G401 (cell line): ENCODE measurements at regions not wholly inside any gene's neighbourhood (a gene's known extent, or its start where the extent isn't known, plus 50 kb on each side); places are given as distances from the start of the nearest gene placed in this dataset.
A peak's percentile ranks its signal among the peaks of the same experiment; 100 is the strongest.

ENCODE experiments used
- DNase-seq: peaks from one replicate; pipeline ENCODE4 v3.0.0-alpha.2; 2015; ENCODE audit warnings: low spot score
- in situ Hi-C: cut with HindIII; loops from 2 replicates; pipeline ENCODE4 v1.10.0; 2016; ENCODE audit warnings: low sequenced_read_pairs, mixed read lengths

- no peak for DNase-seq
- in situ Hi-C loops: no loop called here
These were observed 994.8 kb upstream of the GHITM start for GRCh38 chr10:83144461-83144860.

DNA sequence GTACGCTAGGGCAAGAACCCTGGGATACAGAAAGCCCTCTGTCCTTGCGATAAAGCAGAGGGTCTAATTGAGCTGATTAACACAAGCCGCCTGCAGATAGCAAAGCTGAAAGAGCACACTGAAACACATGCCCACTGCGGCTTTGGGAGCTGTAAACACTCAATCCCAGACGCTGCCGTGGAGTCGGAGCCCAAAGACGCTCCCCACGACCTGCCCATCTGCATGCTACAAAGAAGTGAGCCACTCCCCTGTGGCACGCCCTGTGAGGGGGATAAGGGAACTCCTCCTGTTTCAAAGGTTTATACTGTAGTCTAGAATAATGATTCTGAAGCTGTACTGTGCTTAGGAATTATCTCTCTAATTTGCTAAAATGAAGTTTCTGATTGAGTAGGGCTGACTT is 985.6 kb upstream of the GHITM start:
- in situ Hi-C loops: no loop called here
- DNase-seq: no peak

- no peak for DNase-seq
- in situ Hi-C loops: no loop called here
These were observed 975.2 kb upstream of the GHITM start for GRCh38 chr10:83164156-83164555.

DNA sequence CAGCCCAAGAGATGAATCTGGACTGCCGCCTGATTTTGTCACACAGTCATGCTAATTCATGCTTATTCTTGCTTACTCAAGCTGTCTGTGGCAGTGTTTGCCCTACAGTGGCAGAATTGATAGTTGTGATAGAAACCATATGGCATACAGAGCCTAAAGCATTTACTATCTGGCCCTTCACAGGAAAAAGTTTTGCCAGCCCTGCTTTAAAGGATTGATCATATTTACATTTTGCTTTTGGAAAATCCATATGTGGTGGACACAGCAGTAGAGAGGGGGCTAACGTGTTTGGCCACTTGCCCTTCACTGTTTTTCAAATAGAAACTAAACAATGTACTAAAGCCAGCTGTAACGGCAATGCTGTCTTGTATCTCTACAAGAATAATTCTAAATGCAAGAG is 974.0 kb upstream of the GHITM start:
- in situ Hi-C loops: no loop called here
- no peak for DNase-seq

DNA sequence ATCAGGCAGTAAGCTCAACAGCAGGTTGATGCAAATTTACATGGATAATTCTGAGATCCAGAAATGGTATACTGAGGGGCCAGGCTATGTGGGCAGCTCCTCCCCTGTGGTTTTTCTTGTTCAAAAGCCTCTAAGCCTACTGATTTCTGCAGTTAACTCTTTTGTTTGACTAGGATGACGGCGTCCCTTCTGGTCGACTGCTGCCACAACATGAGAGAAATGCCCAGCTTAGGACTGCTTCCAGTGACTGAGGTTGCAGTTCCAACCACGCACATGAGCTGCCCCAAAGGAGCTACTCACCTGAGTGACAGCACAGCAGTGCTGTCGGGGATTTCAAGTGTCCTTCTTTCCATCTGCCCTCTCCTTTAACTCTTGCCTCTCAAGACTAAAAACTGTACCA is 973.0 kb upstream of the GHITM start:
- no peak for DNase-seq

GRCh38 chr10:83167081-83167480 is 972.2 kb upstream of the GHITM start:
- in situ Hi-C loops: no loop called here
- DNase-seq: no peak

More for the DNA sequence above, 973.0 kb upstream of the GHITM start:
- in situ Hi-C loops: no loop called here

GRCh38 chr10:83176901-83177300 is 962.4 kb upstream of the GHITM start:
- no peak for DNase-seq
- in situ Hi-C loops: no loop called here

GRCh38 chr10:83178526-83178925 is 960.8 kb upstream of the GHITM start:
- no peak for DNase-seq
- in situ Hi-C loops: no loop called here

- DNase-seq: no peak
- in situ Hi-C loops: no loop called here
These were observed 959.9 kb upstream of the GHITM start for GRCh38 chr10:83179371-83179770.

GRCh38 chr10:83182076-83182475 is 957.2 kb upstream of the GHITM start:
- DNase-seq: no peak
- in situ Hi-C loops: no loop called here

- in situ Hi-C loops: no loop called here
- DNase-seq: no peak
These were observed 954.7 kb upstream of the GHITM start for GRCh38 chr10:83184641-83185040.

- in situ Hi-C loops: no loop called here
- no peak for DNase-seq
These were observed 948.7 kb upstream of the GHITM start for GRCh38 chr10:83190614-83191013.

DNA sequence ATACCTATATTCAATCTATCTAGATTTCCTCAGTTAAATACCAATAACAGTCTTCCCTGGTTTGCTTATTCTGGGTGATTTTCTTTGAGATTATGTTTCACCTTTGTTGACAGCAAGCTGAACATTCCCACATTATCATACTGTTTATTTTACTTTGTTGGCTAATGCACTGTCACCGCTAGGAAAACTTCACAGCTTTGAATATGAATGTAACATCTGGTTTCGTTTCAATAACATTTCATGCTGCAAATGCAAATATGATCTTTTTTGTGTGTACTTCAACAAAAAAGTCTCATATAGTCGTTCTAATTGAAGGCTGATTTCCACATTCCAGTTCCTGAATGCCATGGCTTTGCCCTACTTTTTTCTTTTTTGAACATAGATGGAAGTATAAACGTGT is 946.3 kb upstream of the GHITM start:
- in situ Hi-C loops: no loop called here

GRCh38 chr10:83195021-83195420 is 944.3 kb upstream of the GHITM start:
- in situ Hi-C loops: no loop called here

More for the DNA sequence above, 946.3 kb upstream of the GHITM start:
- no peak for DNase-seq

GRCh38 chr10:83199374-83199773 is 939.9 kb upstream of the GHITM start:
- in situ Hi-C loops: no loop called here
- no peak for DNase-seq

More at GRCh38 chr10:83195021-83195420, 944.3 kb upstream of the GHITM start:
- no peak for DNase-seq

DNA sequence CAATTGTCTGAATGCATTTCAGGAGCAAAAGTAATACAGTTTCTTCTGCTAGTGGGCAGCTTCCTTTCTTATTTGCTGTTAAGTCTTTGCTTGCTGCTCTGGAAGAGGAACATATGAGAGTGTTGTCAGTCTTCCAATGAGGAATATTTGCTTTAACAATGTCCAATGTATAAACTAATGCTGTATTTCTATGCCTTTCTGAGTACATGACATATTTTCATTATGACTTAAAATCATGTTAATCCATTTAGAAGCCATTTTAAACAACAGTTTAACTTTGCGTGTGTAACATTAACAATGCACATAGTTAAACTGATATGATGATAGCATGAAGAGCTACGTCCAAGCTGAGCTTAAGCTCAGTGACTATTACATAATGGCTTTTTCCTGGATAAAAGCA is 933.4 kb upstream of the GHITM start:
- no peak for DNase-seq
- in situ Hi-C loops: no loop called here

DNA sequence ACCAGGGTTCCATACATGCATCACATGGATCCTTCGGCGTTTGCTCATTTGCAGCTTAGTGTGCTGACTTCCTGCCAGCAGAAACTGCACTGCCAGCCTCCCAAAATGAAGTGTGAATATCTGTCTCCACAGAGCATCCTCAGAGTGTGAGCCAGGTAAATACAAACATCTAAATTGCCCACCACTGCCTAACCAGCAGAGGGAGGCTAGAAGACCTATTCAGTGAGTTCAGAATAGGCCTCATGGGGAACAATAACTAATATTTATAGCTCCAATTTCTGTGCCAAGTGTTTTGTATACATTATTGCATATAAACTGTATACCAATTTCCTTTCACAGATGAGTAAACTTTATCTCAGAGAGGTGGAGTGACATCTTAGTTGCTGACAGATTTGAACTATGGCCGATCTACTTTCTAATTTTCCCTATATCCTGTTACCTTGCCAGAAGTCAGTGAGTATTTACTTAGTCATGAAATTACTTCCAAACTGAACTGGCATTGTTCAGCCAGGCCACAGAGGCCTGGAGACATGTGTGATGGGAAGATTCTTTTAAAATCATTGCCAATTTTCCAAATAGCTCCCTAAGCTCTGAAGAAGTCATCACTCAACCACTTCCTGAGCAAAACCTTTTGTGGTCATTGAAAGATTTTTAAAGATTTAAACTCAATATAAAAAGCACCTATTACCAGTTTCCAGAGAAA is 926.5 kb upstream of the GHITM start:
- DNase-seq: no peak

GRCh38 chr10:83214136-83214535 is 925.2 kb upstream of the GHITM start:
- DNase-seq: peak; percentile 8

More for the DNA sequence above, 926.5 kb upstream of the GHITM start:
- in situ Hi-C loops: no loop called here

DNA sequence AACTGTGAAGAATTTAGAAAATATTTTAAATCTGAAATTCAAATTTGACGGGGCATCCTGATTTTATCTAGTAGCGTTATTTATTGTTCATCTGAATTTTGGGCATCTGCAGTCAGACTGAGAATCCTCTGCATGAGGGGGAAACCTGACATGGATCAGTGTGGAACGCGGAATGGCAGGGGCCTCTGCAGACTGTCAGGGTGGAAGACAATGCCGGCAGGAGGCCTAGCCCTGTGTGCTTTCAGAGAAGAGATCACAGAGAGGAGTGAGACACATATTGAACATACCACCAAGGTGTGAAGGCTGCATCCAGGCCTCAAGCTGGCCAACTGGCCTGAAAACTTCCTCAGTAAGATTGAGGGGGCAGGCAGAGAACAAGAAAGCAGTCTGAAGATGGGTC is 921.1 kb upstream of the GHITM start:
- in situ Hi-C loops: no loop called here
- no peak for DNase-seq

More at GRCh38 chr10:83214136-83214535, 925.2 kb upstream of the GHITM start:
- in situ Hi-C loops: no loop called here

DNA sequence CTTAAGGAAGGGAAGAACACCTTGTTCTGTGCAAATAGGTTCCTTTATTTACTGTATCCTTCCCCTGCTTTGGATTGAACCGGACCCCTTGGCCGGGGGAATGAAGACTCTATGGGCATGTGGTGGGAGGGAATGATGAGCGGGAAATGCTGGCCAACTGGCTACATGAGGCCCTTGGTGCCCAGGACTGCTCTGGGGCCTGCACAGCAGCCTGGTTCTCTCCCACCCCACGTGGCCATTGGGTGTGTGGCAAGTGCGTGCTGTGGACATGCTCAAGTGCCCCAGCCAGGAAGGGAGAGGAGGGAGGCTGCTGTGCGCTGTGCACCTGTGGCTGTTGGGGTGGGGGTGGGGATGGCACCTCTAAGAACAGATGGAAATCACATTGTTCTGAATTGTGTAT is 917.0 kb upstream of the GHITM start:
- in situ Hi-C loops: no loop called here
- DNase-seq: no peak
